Upper lobe of right lung (tissue), 1 donor: ENCODE measurements at regions not wholly inside any gene's neighbourhood (a gene's known extent, or its start where the extent isn't known, plus 50 kb on each side); places are given as distances from the start of the nearest gene placed in this dataset.

ENCODE experiments used
- ATAC-seq: fragments of 200-7000 bp; cut with Tn5 transposase; one replicate; pipeline ENCODE4 v1.9.1; 2020; ENCODE audit warnings: mild to moderate bottlenecking, moderate library complexity
- DNase-seq: peaks from one replicate; pipeline ENCODE4 v3.0.0-alpha.2; 2020
- H3K27ac ChIP-seq: fragments of 200-600 bp; one replicate; pipeline ENCODE4 v1.8.0; 2022
- H3K27me3 ChIP-seq: fragments of 200-600 bp; one replicate; pipeline ENCODE4 v1.8.0; 2022; ENCODE audit warnings: mild to moderate bottlenecking
- H3K36me3 ChIP-seq: fragments of 200-600 bp; one replicate; pipeline ENCODE4 v1.8.0; 2022
- H3K4me1 ChIP-seq: fragments of 200-600 bp; one replicate; pipeline ENCODE4 v1.8.0; 2022
- H3K4me3 ChIP-seq: fragments of 200-600 bp; one replicate; pipeline ENCODE4 v1.8.0; 2022; ENCODE audit warnings: mild to moderate bottlenecking
- H3K9me3 ChIP-seq: fragments of 200-600 bp; one replicate; pipeline ENCODE4 v1.8.0; 2022
- intact Hi-C: fragments of 100-400 bp; cut with DNase I; formaldehyde crosslinking; loops from one replicate; pipeline ENCODE4 v1.11.0; 2022
- TF ChIP-seq, protein P1 (sequence below): fragments of 200-600 bp; IDR thresholded peaks from one replicate; pipeline ENCODE4 v1.8.0; 2022; ENCODE audit warnings: antibody characterized with exemption
- donor health status: DM: no; HTN: yes; CAD: no; lungs with severe emphysema.

DNA sequence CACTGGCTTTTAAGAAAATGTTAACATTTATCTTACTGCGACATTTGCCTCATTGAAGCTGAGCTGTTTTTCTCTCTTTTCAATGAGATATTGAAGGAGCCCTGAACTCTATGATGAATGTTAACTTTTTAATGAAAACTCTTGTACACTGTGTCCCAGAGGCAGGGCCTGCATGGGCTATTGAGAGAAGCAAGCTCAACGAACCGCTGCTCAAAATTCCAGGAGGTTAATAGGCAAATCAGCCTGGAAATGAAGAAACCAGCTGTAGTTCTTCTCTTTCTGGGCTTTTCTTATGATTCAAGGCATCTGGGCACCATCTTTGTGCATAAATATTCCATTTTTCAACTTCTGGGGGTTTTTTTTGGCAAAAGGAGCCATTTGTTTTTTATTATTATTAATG lies 168.4 kb upstream of the NPVF start:
- no peaks in the 10 kb centered on the region for H3K27me3 ChIP-seq
- no peak overlapping the region for H3K27ac ChIP-seq
- no peaks in the 10 kb centered on the region for H3K36me3 ChIP-seq
- no peaks in the 10 kb centered on the region for H3K9me3 ChIP-seq
- DNase-seq = no peak
- ATAC-seq = no peak
- H3K4me1 ChIP-seq = no peaks in the 10 kb centered on the region
- TF ChIP-seq, protein P1, sequence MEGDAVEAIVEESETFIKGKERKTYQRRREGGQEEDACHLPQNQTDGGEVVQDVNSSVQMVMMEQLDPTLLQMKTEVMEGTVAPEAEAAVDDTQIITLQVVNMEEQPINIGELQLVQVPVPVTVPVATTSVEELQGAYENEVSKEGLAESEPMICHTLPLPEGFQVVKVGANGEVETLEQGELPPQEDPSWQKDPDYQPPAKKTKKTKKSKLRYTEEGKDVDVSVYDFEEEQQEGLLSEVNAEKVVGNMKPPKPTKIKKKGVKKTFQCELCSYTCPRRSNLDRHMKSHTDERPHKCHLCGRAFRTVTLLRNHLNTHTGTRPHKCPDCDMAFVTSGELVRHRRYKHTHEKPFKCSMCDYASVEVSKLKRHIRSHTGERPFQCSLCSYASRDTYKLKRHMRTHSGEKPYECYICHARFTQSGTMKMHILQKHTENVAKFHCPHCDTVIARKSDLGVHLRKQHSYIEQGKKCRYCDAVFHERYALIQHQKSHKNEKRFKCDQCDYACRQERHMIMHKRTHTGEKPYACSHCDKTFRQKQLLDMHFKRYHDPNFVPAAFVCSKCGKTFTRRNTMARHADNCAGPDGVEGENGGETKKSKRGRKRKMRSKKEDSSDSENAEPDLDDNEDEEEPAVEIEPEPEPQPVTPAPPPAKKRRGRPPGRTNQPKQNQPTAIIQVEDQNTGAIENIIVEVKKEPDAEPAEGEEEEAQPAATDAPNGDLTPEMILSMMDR = no peak
- intact Hi-C loops = no loop called here
- H3K4me3 ChIP-seq = no peak overlapping the region

DNA sequence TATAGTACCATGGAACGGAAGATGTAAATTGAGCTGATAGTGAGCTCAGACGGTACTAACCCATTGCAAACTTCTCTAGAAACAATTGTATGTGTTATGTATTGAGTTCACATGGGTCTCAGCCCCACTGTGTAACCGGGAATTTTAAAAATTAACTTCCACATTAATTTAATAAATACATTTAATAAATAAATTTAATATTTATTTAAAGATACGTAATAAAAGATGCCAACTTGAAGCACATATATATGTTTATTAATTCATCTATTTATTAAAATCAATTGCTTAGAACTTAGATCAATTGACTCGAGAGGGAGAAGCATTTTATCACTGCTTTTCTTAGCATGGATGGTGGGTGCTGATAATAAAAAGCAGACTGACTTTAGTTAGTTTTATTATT lies 170.1 kb upstream of the NPVF start:
- no peak for ATAC-seq
- H3K4me3 ChIP-seq = no peak overlapping the region
- H3K36me3 ChIP-seq = no peaks in the 10 kb centered on the region
- H3K4me1 ChIP-seq = no peaks in the 10 kb centered on the region
- H3K27ac ChIP-seq = no peak overlapping the region
- no peaks in the 10 kb centered on the region for H3K9me3 ChIP-seq
- no peak for DNase-seq
- intact Hi-C loops = no loop called here
- no peaks in the 10 kb centered on the region for H3K27me3 ChIP-seq
- TF ChIP-seq, protein P1 = no peak

DNA sequence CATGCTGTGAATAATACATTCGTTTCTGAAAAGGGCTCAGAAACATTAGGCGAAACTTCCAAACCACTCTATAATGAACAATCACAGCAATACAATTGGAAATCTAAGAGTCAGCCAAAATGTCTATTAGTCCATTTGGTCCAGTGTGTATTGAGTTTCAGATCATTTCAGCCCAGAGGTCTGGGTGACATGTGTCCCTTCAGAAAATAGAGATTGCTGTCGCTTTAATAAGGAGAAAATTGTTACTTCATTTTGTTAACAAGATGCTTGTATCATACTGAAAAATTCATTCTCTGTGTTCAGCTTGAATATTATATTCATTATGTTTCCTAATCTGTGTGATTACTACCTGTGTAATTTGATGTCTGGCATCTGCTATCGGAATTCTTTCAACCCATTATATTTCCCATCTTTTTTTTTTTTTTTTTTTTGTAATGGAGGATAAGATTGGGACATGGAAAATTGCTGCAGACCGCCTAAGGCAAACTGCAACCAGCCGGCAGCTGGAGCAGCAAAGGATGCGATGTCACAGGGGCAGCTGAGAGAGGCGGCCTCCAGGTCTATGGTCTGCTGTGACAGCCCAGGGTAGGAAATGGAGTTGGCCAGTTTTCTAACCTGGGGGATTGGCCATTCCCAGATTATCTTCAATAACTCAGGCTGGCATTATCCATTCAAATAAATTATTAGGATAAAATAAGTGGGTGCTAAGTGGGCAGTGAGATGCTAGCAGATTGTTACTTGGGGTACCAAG lies 170.9 kb upstream of the NPVF start:
- no peaks in the 10 kb centered on the region for H3K9me3 ChIP-seq
- no peak overlapping the region for H3K27ac ChIP-seq
- H3K27me3 ChIP-seq = no peaks in the 10 kb centered on the region
- no peak overlapping the region for H3K4me3 ChIP-seq
- intact Hi-C loops = no loop called here
- ATAC-seq (no peak), DNase-seq (no peak)
- TF ChIP-seq, protein P1 = no peak
- no peaks in the 10 kb centered on the region for H3K4me1 ChIP-seq
- H3K36me3 ChIP-seq = no peaks in the 10 kb centered on the region

DNA sequence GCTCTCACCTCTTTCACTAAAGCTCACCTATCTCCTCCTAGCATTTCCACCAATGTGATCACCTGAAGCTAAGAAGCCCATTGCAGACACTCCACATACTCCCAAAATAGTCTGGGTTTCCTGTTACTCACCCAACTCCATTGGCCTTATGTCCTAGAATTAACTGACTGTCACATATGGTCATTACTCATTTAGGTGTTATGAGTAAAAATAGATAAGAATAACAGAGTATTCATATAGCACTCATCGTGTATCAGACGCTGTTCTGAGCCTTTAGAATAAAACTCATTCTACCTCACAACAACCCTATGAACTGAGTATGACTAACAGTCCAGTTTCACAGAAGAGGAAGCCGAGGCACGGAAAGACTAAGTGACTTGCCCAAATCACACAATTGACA lies 174.2 kb upstream of the NPVF start:
- no peak overlapping the region for H3K4me3 ChIP-seq
- H3K27ac ChIP-seq = no peak overlapping the region
- TF ChIP-seq, protein P1 = no peak
- H3K36me3 ChIP-seq = no peaks in the 10 kb centered on the region
- no peak for ATAC-seq
- no peaks in the 10 kb centered on the region for H3K4me1 ChIP-seq
- DNase-seq = no peak
- intact Hi-C loops = no loop called here
- H3K9me3 ChIP-seq = no peaks in the 10 kb centered on the region
- no peaks in the 10 kb centered on the region for H3K27me3 ChIP-seq

DNA sequence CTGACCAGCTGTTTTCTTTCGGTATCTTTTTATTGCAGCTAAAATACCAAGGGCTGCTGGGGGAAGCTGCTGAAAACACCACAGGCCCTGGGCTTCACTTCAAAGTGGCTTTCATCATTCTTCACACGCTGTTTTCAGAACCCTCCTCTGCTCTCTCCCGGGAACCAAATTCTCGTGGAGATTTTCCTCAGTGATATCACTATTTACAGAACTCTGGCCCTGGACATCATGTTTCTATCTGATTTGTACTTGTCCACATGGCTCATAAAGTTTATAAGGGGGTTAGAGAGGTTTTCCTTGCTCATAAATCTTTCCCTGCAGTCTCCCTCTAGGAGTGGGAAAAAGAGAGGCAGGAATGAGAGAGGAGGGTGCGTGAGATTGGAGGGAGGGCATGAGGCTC lies 177.4 kb upstream of the NPVF start:
- Histone ChIP-seq H3K4me3 (no peak overlapping the region), H3K9me3 (no peaks in the 10 kb centered on the region), H3K27me3 (no peaks in the 10 kb centered on the region), H3K4me1 (no peaks in the 10 kb centered on the region), H3K36me3 (no peaks in the 10 kb centered on the region), H3K27ac (no peak overlapping the region)
- intact Hi-C loops = no loop called here
- DNase-seq (no peak), ATAC-seq (no peak)
- TF ChIP-seq, protein P1 = no peak

DNA sequence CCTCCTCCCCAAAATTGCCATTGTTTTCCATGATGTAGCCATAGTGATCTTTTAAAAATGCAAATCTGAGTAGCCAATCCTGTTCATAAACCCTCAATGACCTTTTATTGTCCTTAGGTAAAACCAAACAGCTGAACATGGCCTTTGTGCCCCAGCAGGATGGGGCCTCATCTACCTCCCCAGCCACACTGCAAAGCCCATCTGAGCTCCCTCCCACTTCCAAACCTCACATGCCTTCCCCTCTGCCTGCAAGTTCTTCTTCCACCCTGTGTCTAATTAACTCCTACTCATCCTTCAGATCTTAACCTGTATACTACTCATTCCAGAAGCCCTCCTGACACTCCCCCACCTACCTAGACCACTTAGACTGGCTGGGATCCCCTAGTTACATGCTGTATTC lies 178.8 kb upstream of the NPVF start:
- Histone ChIP-seq H3K27me3 (no peaks in the 10 kb centered on the region), H3K4me1 (no peaks in the 10 kb centered on the region), H3K4me3 (no peak overlapping the region), H3K27ac (no peak overlapping the region), H3K36me3 (no peaks in the 10 kb centered on the region), H3K9me3 (no peaks in the 10 kb centered on the region)
- ATAC-seq (no peak), DNase-seq (no peak)
- TF ChIP-seq, protein P1 = no peak
- intact Hi-C loops = no loop called here
